D721Med (cell line): ENCODE measurements at regions not wholly inside any gene's neighbourhood (a gene's known extent, or its start where the extent isn't known, plus 50 kb on each side); places are given as distances from the start of the nearest gene placed in this dataset.

Experiments used
- DNase-seq: peaks from one replicate; pipeline ENCODE4 v3.0.0; 2011; ENCODE audit warnings: low spot score; ENCODE audit not compliant: insufficient read length
- FAIRE-seq: peaks from 2 replicates; lab custom pipeline; 2011; peaks lifted over from hg19 to GRCh38; lab: Jason Lieb, UNC
- CTCF ChIP-seq: IDR thresholded peaks from 2 replicates; pipeline ENCODE4 v1.5.1; 2012; ENCODE audit warnings: mild to moderate bottlenecking, control low read depth; ENCODE audit not compliant: insufficient read depth; ENCODE audit errors: missing control alignments

DNA sequence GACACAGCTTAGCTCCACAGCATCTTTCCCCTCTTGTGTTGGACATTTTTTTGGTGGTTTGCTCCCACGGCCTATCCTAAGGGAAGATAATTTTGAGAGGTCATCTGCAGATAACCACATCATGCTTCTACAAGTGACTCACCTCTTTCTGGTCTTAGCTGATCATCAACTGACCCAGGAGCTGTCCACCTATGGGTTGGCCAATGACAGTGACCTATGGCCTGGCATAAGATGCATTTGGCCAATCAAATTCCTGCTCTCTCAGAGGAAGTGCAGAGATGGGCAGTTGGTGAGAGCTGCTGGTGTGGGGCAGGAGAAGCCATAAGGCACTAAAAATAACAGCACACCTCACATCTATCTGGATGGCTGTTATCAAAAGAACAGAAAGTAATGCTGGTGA is 100.0 kb upstream of the CLDN14 start:
- TF ChIP-seq CTCF, result no peak

DNA sequence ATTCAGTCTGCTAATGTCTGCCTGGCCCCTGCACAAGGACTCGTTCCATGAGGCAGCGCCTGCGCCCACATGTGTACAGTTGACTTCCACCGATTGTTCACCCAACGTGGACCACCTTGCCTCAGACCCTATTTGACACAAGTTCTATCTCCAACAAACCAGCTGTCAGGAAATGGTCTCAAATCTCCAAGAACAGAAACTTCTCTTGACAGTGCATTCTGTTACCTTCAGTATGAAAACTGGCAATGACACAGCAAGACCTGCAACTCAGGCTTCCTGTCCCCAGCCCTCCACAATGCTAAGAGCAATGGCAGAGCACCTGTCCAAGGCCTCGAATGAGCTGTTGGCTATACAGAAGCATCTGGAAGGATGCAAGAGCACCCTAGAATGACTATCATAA is 102.3 kb upstream of the CLDN14 start:
- FAIRE-seq, result no peak
- TF ChIP-seq CTCF, result no peak

More for the DNA sequence above, 100.0 kb upstream of the CLDN14 start:
- FAIRE-seq (no peak), DNase-seq (no peak)

DNA sequence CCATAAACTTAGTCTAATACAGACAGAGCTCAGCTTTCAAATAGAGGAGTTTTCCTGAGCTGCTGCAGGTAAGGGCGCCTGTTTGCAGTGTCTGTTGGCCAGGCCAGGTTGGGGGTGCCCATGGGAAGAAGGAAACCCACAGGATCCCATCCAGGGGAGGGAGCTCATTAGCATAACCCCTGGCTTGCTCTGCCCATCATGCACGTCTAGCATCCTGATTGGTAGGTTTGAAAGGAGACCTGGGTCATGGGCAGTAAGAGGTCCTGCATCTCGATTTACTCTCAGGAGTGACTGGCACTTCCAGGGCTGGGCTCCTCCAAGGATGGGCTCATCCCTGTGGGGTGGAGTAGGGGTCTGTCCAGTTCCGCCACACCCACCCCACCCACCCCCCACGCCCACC is 103.7 kb upstream of the CLDN14 start:
- TF ChIP-seq CTCF, result no peak
- no peak for FAIRE-seq
- DNase-seq, result no peak

More for the DNA sequence above, 102.3 kb upstream of the CLDN14 start:
- DNase-seq, result no peak

GRCh38 chr21:36584980-36585940 is 105.3 kb upstream of the CLDN14 start:
- DNase-seq, result no peak
- no peak for TF ChIP-seq CTCF
- no peak for FAIRE-seq

GRCh38 chr21:36587388-36587787 is 107.5 kb upstream of the CLDN14 start:
- no peak for TF ChIP-seq CTCF
- DNase-seq, result no peak
- no peak for FAIRE-seq

DNA sequence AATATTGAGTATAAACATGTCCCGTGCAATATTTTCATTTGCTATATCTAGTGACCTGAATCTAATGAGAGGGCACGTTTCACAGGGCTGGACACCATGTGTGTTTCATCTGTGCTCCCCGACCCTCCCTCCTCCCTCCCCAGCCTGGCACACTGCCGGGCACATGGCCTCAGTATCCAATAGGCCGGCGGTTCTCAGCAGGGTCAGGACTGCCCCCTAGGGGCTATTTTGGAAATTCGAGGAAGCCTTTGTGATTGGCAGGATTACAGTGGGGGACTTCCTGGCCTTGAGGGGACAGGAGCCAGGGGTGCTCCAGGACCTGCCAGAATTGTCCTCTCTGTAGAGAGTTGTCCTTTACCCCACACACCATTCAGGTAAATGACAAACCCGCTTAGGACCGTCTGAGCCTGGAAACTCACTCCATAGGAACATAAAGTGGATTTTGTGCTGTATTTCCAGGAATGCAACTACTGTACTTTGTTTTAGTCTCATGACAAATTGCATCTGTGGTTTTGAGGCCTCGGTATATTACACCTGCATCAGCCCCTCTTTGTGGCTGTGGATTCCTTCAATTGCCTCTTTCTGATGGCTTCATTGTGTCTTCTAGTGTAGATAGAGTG is 109.5 kb upstream of the SIM2 start:
- no peak for FAIRE-seq
- no peak for TF ChIP-seq CTCF
- DNase-seq, result no peak
